GM12878 (cell line): ENCODE measurements at regions not wholly inside any gene's neighbourhood (a gene's known extent, or its start where the extent isn't known, plus 50 kb on each side); places are given as distances from the start of the nearest gene placed in this dataset.

Experiments
- CBX3 ChIP-seq: fragments of 200-600 bp; sonication (generic); IDR thresholded peaks from 2 replicates; pipeline ENCODE4 v1.6.1; 2016; ENCODE audit warnings: low read depth, borderline replicate concordance
- ETV6 ChIP-seq, 2 experiments: fragments of 450-650 bp in 1 of 2; IDR thresholded peaks in 1 of 2; conservative IDR thresholded peaks in 1 of 2; 2 replicates each; pipeline ENCODE4 v1.6.1; 2014; ENCODE audit warnings: antibody characterized with exemption in 1 of 2, borderline replicate concordance in 1 of 2, low read depth in 1 of 2, mild to moderate bottlenecking in 1 of 2, moderate library complexity in 1 of 2
- EZH2 ChIP-seq: IDR thresholded peaks from 2 replicates; pipeline ENCODE4 v1.6.1; 2012; ENCODE audit warnings: low read depth, mild to moderate bottlenecking, control low read depth, inconsistent platforms, low read length, borderline replicate concordance; ENCODE audit not compliant: control insufficient read depth
- FOS ChIP-seq: IDR thresholded peaks from 3 replicates; pipeline ENCODE4 v1.6.1; 2011; ENCODE audit warnings: borderline replicate concordance; ENCODE audit not compliant: insufficient read length; ENCODE audit errors: extremely low read depth
- HDAC6 ChIP-seq: fragments of 200-600 bp; sonication (generic); IDR thresholded peaks from one replicate; pipeline ENCODE4 v1.8.0; 2017; ENCODE audit warnings: antibody characterized with exemption; ENCODE audit not compliant: unreplicated experiment
- JUND ChIP-seq: IDR thresholded peaks from 2 replicates; pipeline ENCODE4 v1.6.1; 2012; ENCODE audit warnings: low read depth, mild to moderate bottlenecking, low read length, improper control_type of control experiment, moderate library complexity
- RBBP5 ChIP-seq: fragments of 200-600 bp; sonication (generic); conservative IDR thresholded peaks from 2 replicates; pipeline ENCODE4 v1.6.1; 2016
- REST ChIP-seq: IDR thresholded peaks from 2 replicates; pipeline ENCODE4 v1.6.1; 2012; ENCODE audit warnings: mild to moderate bottlenecking, low read depth, low read length
- STAT3 ChIP-seq: IDR thresholded peaks from 2 replicates; pipeline ENCODE4 v1.6.1; 2011; ENCODE audit warnings: low read depth, low read length, improper control_type of control experiment
- SUPT20H ChIP-seq: IDR thresholded peaks from 2 replicates; pipeline ENCODE4 v1.6.1; 2011; ENCODE audit warnings: low read depth, mild to moderate bottlenecking, low read length, moderate library complexity, borderline replicate concordance; ENCODE audit not compliant: control insufficient read depth
- ZBTB11 ChIP-seq: fragments of 450-650 bp; formaldehyde crosslinking; IDR thresholded peaks from 2 replicates; pipeline ENCODE4 v1.5.0; 2022; ENCODE audit warnings: mild to moderate bottlenecking, missing genetic modification characterization
- ZNF592 ChIP-seq: fragments of 450-650 bp; IDR thresholded peaks from 2 replicates; pipeline ENCODE4 v1.6.1; 2017; ENCODE audit warnings: mild to moderate bottlenecking, moderate library complexity
- ZNF687 ChIP-seq: fragments of 450-650 bp; IDR thresholded peaks from 2 replicates; pipeline ENCODE4 v1.6.1; 2017; ENCODE audit warnings: mild to moderate bottlenecking, moderate library complexity

- TF ChIP-seq ZNF687, result no peak
- no peak for TF ChIP-seq EZH2
- no peak for TF ChIP-seq CBX3
- no peak for TF ChIP-seq FOS
- no peak for TF ChIP-seq ETV6 (conservative IDR thresholded peaks at IDR 0.05 in 1 of 2, IDR thresholded peaks at IDR 0.05 in 1 of 2; ENCODE audit: borderline replicate concordance in 1 of 2, low read depth in 1 of 2)
- TF ChIP-seq STAT3, result no peak
- no peak for TF ChIP-seq ZBTB11 (CRISPR knock-in tag)
- TF ChIP-seq ZNF592, result no peak
- no peak for TF ChIP-seq RBBP5
- TF ChIP-seq JUND, result no peak
- no peak for TF ChIP-seq SUPT20H
- TF ChIP-seq HDAC6, result no peak
- TF ChIP-seq REST, result no peak
Observed at GRCh38 chr2:37832590-37833197, 92.4 kb upstream of the RMDN2 start (continued).
